HG02981 (cell line): ENCODE measurements at regions not wholly inside any gene's neighbourhood (a gene's known extent, or its start where the extent isn't known, plus 50 kb on each side); places are given as distances from the start of the nearest gene placed in this dataset.

Experiments
- ATAC-seq: cut with Tn5 transposase; IDR thresholded peaks from one replicate; pipeline ENCODE4 v1.9.1; 2021; ENCODE audit warnings: mild to moderate bottlenecking, moderate library complexity; ENCODE audit not compliant: unreplicated experiment

GRCh38 chr6:14933183-14933544 is 312.7 kb upstream of the JARID2 start:
- ATAC-seq, result no peak

- ATAC-seq, result no peak
These were observed 311.9 kb upstream of the JARID2 start for GRCh38 chr6:14934013-14934412.

- ATAC-seq, result no peak
These were observed 311.0 kb upstream of the JARID2 start for GRCh38 chr6:14934844-14935243.

GRCh38 chr6:14936861-14937260 is 309.0 kb upstream of the JARID2 start:
- no peak for ATAC-seq

- no peak for ATAC-seq
These were observed 302.8 kb upstream of the JARID2 start for GRCh38 chr6:14943116-14943515.

- ATAC-seq, result no peak
These were observed 301.3 kb upstream of the JARID2 start for GRCh38 chr6:14944593-14944992.

- no peak for ATAC-seq
These were observed 300.2 kb upstream of the JARID2 start for GRCh38 chr6:14945461-14946185.

GRCh38 chr6:14946753-14947152 is 299.1 kb upstream of the JARID2 start:
- ATAC-seq, result no peak

- no peak for ATAC-seq
These were observed 297.2 kb upstream of the JARID2 start for GRCh38 chr6:14948586-14949245.

GRCh38 chr6:14950103-14950969 is 295.5 kb upstream of the JARID2 start:
- no peak for ATAC-seq

- ATAC-seq, result no peak
These were observed 294.9 kb upstream of the JARID2 start for GRCh38 chr6:14950970-14951276.

- no peak for ATAC-seq
These were observed 294.2 kb upstream of the JARID2 start for GRCh38 chr6:14951704-14952103.

GRCh38 chr6:14953836-14954235 is 292.0 kb upstream of the JARID2 start:
- no peak for ATAC-seq

GRCh38 chr6:14957355-14958059 is 288.4 kb upstream of the JARID2 start:
- ATAC-seq, result no peak

GRCh38 chr6:14959324-14959885 is 286.5 kb upstream of the JARID2 start:
- ATAC-seq, result no peak

GRCh38 chr6:14964556-14965270 is 281.2 kb upstream of the JARID2 start:
- no peak for ATAC-seq

- ATAC-seq, result no peak
These were observed 280.3 kb upstream of the JARID2 start for GRCh38 chr6:14965424-14966075.

GRCh38 chr6:14966096-14966905 is 279.6 kb upstream of the JARID2 start:
- no peak for ATAC-seq
